HCT116 (cell line): ENCODE measurements at regions not wholly inside any gene's neighbourhood (a gene's known extent, or its start where the extent isn't known, plus 50 kb on each side); places are given as distances from the start of the nearest gene placed in this dataset.

Experiments
- CEBPB ChIP-seq: IDR thresholded peaks from 2 replicates; pipeline ENCODE4 v1.6.1; 2012; ENCODE audit warnings: low read depth
- ELF1 ChIP-seq: IDR thresholded peaks from 2 replicates; pipeline ENCODE4 v1.6.1; 2012; ENCODE audit warnings: low read depth, borderline replicate concordance
- EZH2 ChIP-seq: fragments of 200-600 bp; sonication (generic); IDR thresholded peaks from 2 replicates; pipeline ENCODE4 v1.6.1; 2017; ENCODE audit warnings: antibody characterized with exemption, mixed run types
- POLR2A ChIP-seq: IDR thresholded peaks from 2 replicates; pipeline ENCODE4 v1.7.0; 2011; ENCODE audit warnings: borderline replicate concordance; ENCODE audit not compliant: insufficient read depth, insufficient read length; ENCODE audit errors: extremely low read depth
- TF ChIP-seq, protein P1 (sequence below), 3 experiments: fragments of 200-600 bp in 1 of 3; sonication (generic) in 1 of 3; IDR thresholded peaks in 2 of 3; conservative IDR thresholded peaks in 1 of 3; 2 replicates each; pipeline ENCODE4 v1.5.1; 2012 to 2017; ENCODE audit warnings: low read depth in 2 of 3, low read length in 2 of 3, antibody characterized with exemption in 1 of 3, borderline replicate concordance in 1 of 3, control low read depth in 1 of 3, mild to moderate bottlenecking in 1 of 3, mixed read lengths in 1 of 3, mixed run types in 1 of 3, moderate library complexity in 1 of 3; ENCODE audit not compliant: insufficient read depth in 1 of 3

DNA sequence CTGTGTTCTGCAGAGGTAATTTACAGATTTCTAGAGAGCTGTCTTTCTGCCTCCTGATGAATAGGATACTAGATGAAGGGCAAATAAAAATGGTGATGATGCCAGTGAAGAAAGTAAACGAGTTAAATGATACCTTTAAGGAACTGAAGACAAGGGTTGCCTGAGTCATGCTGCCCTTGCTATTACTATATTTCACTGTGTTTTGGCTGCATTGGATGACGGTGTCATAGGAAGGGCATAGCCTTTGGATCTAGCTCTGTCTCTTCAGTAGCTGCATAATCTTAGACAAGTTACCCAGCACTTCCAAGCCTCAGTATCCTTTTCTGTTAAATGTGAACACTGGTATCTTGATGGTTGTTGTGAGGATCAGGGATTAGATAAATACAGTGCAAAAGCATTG lies 131.5 kb upstream of the FGGY start:
- TF ChIP-seq POLR2A (no peak), CEBPB (no peak), EZH2 (no peak), ELF1 (no peak)
- TF ChIP-seq, protein P1, sequence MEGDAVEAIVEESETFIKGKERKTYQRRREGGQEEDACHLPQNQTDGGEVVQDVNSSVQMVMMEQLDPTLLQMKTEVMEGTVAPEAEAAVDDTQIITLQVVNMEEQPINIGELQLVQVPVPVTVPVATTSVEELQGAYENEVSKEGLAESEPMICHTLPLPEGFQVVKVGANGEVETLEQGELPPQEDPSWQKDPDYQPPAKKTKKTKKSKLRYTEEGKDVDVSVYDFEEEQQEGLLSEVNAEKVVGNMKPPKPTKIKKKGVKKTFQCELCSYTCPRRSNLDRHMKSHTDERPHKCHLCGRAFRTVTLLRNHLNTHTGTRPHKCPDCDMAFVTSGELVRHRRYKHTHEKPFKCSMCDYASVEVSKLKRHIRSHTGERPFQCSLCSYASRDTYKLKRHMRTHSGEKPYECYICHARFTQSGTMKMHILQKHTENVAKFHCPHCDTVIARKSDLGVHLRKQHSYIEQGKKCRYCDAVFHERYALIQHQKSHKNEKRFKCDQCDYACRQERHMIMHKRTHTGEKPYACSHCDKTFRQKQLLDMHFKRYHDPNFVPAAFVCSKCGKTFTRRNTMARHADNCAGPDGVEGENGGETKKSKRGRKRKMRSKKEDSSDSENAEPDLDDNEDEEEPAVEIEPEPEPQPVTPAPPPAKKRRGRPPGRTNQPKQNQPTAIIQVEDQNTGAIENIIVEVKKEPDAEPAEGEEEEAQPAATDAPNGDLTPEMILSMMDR (IDR thresholded peaks at IDR 0.05 in 2 of 3, conservative IDR thresholded peaks at IDR 0.05 in 1 of 3; ENCODE audit: borderline replicate concordance in 1 of 3, insufficient read depth in 1 of 3, low read depth in 2 of 3, low read length in 2 of 3), result no peak
